HL-60 (cell line): ENCODE measurements at regions not wholly inside any gene's neighbourhood (a gene's known extent, or its start where the extent isn't known, plus 50 kb on each side); places are given as distances from the start of the nearest gene placed in this dataset.

Experiments
- POLR2AphosphoS5 ChIP-seq: IDR thresholded peaks from 2 replicates; pipeline ENCODE4 v1.6.1; 2012; ENCODE audit warnings: low read depth
- TF ChIP-seq, protein P1 (sequence below): IDR thresholded peaks from one replicate; pipeline ENCODE4 v1.5.1; 2011; ENCODE audit warnings: low read length, control low read depth, inconsistent platforms; ENCODE audit not compliant: insufficient read depth

- TF ChIP-seq, protein P1, sequence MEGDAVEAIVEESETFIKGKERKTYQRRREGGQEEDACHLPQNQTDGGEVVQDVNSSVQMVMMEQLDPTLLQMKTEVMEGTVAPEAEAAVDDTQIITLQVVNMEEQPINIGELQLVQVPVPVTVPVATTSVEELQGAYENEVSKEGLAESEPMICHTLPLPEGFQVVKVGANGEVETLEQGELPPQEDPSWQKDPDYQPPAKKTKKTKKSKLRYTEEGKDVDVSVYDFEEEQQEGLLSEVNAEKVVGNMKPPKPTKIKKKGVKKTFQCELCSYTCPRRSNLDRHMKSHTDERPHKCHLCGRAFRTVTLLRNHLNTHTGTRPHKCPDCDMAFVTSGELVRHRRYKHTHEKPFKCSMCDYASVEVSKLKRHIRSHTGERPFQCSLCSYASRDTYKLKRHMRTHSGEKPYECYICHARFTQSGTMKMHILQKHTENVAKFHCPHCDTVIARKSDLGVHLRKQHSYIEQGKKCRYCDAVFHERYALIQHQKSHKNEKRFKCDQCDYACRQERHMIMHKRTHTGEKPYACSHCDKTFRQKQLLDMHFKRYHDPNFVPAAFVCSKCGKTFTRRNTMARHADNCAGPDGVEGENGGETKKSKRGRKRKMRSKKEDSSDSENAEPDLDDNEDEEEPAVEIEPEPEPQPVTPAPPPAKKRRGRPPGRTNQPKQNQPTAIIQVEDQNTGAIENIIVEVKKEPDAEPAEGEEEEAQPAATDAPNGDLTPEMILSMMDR = no peak
- no peak for TF ChIP-seq POLR2AphosphoS5
These were observed 67.6 kb upstream of the GNAZ start for GRCh38 chr22:23002612-23003180.
